Astrocyte (in vitro differentiated cells and primary cell): ENCODE measurements at regions not wholly inside any gene's neighbourhood (a gene's known extent, or its start where the extent isn't known, plus 50 kb on each side); places are given as distances from the start of the nearest gene placed in this dataset.

Experiments used
- DNase-seq: peaks from one replicate; pipeline ENCODE4 v3.0.0-alpha.2; 2010; ENCODE audit warnings: low read depth
- FAIRE-seq: peaks from 2 replicates; lab custom pipeline; 2011; peaks lifted over from hg19 to GRCh38; lab: Jason Lieb, UNC
- H2AFZ ChIP-seq: 2 replicates; pipeline ENCODE4 v1.6.0; 2012; ENCODE audit warnings: low read depth, low read length, inconsistent platforms
- H3K27ac ChIP-seq: 2 replicates; pipeline ENCODE4 v1.5.1; 2011; ENCODE audit warnings: low read depth, low read length, inconsistent platforms
- H3K27me3 ChIP-seq: 2 replicates; pipeline ENCODE4 v1.6.0; 2011; ENCODE audit warnings: low read length, inconsistent platforms; ENCODE audit not compliant: insufficient read depth
- H3K36me3 ChIP-seq: 2 replicates; pipeline ENCODE4 v1.5.1; 2011; ENCODE audit warnings: low read length, inconsistent platforms; ENCODE audit not compliant: insufficient read depth
- H3K4me1 ChIP-seq: 2 replicates; pipeline ENCODE4 v1.5.1; 2011; ENCODE audit warnings: low read length, inconsistent platforms; ENCODE audit not compliant: insufficient read depth
- H3K4me2 ChIP-seq: 2 replicates; pipeline ENCODE4 v1.6.0; 2012; ENCODE audit warnings: low read length, inconsistent platforms
- H3K4me3 ChIP-seq: 2 replicates; pipeline ENCODE4 v1.5.1; 2011; ENCODE audit warnings: low read depth, mild to moderate bottlenecking, low read length, inconsistent platforms; ENCODE audit not compliant: insufficient read depth
- H3K79me2 ChIP-seq: 2 replicates; pipeline ENCODE4 v1.6.0; 2012; ENCODE audit warnings: mild to moderate bottlenecking, low read length, inconsistent platforms; ENCODE audit not compliant: insufficient read depth
- H3K9ac ChIP-seq: 2 replicates; pipeline ENCODE4 v1.6.0; 2012; ENCODE audit warnings: mild to moderate bottlenecking, low read length, inconsistent platforms
- H3K9me3 ChIP-seq: 2 replicates; pipeline ENCODE4 v1.5.1; 2012; ENCODE audit warnings: low read depth, mild to moderate bottlenecking, low read length, inconsistent platforms; ENCODE audit not compliant: insufficient read depth
- H4K20me1 ChIP-seq: 2 replicates; pipeline ENCODE4 v1.6.0; 2012; ENCODE audit warnings: low read length, inconsistent platforms; ENCODE audit not compliant: insufficient read depth
- H3K27ac Mint-ChIP-seq: one replicate; pipeline ENCODE4 v1.8.0; 2021; ENCODE audit warnings: mild to moderate bottlenecking, mixed read lengths; ENCODE audit not compliant: unreplicated experiment
- H3K27me3 Mint-ChIP-seq: one replicate; pipeline ENCODE4 v1.8.0; 2021; ENCODE audit warnings: low read depth, mixed read lengths; ENCODE audit not compliant: unreplicated experiment
- H3K36me3 Mint-ChIP-seq: one replicate; pipeline ENCODE4 v1.8.0; 2021; ENCODE audit warnings: low read depth, mixed read lengths; ENCODE audit not compliant: unreplicated experiment
- H3K4me1 Mint-ChIP-seq: one replicate; pipeline ENCODE4 v1.8.0; 2021; ENCODE audit warnings: low read depth, mixed read lengths; ENCODE audit not compliant: unreplicated experiment
- H3K4me3 Mint-ChIP-seq: one replicate; pipeline ENCODE4 v1.8.0; 2021; ENCODE audit warnings: mild to moderate bottlenecking, moderate library complexity, mixed read lengths; ENCODE audit not compliant: unreplicated experiment
- H3K9me3 Mint-ChIP-seq: one replicate; pipeline ENCODE4 v1.8.0; 2021; ENCODE audit warnings: mild to moderate bottlenecking, mixed read lengths; ENCODE audit not compliant: unreplicated experiment
- CTCF ChIP-seq: IDR thresholded peaks from 2 replicates; pipeline ENCODE4 v1.5.1; 2011; ENCODE audit warnings: low read depth, mild to moderate bottlenecking, inconsistent platforms, low read length, moderate library complexity; ENCODE audit not compliant: insufficient read depth
- EZH2 ChIP-seq: IDR thresholded peaks from 2 replicates; pipeline ENCODE4 v1.6.1; 2012; ENCODE audit warnings: mild to moderate bottlenecking, low read length, inconsistent platforms; ENCODE audit not compliant: insufficient read depth

DNA sequence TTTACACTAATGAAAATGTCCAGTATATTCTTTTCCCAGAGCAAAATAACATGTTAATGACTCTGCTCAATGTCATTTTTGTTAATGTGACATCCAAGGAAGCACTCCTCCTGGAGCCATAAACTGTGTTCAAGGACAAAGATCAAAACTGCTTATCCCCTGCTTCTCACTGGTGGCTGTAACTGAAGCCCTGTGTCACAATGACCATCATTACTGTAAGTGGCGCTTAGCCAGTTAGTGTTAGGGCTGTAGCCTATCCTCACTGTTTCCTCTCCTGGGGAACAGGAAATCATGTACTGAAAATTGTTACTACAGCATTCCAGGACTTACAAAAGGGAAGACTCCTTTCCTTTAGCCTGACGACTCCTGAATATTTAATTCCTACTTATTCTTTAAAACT lies 71.7 kb upstream of the COX7C start:
- no peak overlapping the region for H3K4me3 Mint-ChIP-seq
- Histone ChIP-seq H3K79me2 (no peaks in the 10 kb centered on the region), H2AFZ (no peak overlapping the region), H3K4me2 (no peak overlapping the region), H4K20me1 (no peaks in the 10 kb centered on the region), H3K9me3 (no peaks in the 10 kb centered on the region), H3K36me3 (no peaks in the 10 kb centered on the region), H3K27me3 (no peaks in the 10 kb centered on the region), H3K4me3 (no peak overlapping the region), H3K9ac (no peak overlapping the region), H3K4me1 (no peaks in the 10 kb centered on the region), H3K27ac (no peak overlapping the region)
- no peaks in the 10 kb centered on the region for H3K9me3 Mint-ChIP-seq
- H3K27ac Mint-ChIP-seq, result no peak overlapping the region
- no peak for FAIRE-seq
- TF ChIP-seq EZH2 (no peak), CTCF (no peak)
- no peaks in the 10 kb centered on the region for H3K27me3 Mint-ChIP-seq
- H3K36me3 Mint-ChIP-seq, result no peaks in the 10 kb centered on the region
- no peaks in the 10 kb centered on the region for H3K4me1 Mint-ChIP-seq
- DNase-seq, result no peak

- Mint-ChIP-seq H3K4me1 (no peaks in the 10 kb centered on the region), H3K9me3 (no peaks in the 10 kb centered on the region), H3K27ac (no peak overlapping the region), H3K27me3 (no peaks in the 10 kb centered on the region), H3K36me3 (no peaks in the 10 kb centered on the region), H3K4me3 (no peak overlapping the region)
- FAIRE-seq, result no peak
- H3K36me3 ChIP-seq, result no peaks in the 10 kb centered on the region
- H2AFZ ChIP-seq, result no peak overlapping the region
- H4K20me1 ChIP-seq, result no peaks in the 10 kb centered on the region
- H3K4me2 ChIP-seq, result no peak overlapping the region
- H3K27ac ChIP-seq, result no peak overlapping the region
- no peak for DNase-seq
- no peak overlapping the region for H3K9ac ChIP-seq
- TF ChIP-seq EZH2 (no peak), CTCF (no peak)
- no peaks in the 10 kb centered on the region for H3K4me1 ChIP-seq
- no peaks in the 10 kb centered on the region for H3K79me2 ChIP-seq
- H3K9me3 ChIP-seq, result no peaks in the 10 kb centered on the region
- H3K27me3 ChIP-seq, result no peaks in the 10 kb centered on the region
- H3K4me3 ChIP-seq, result no peak overlapping the region
Observed at GRCh38 chr5:86546582-86546981, 71.2 kb upstream of the COX7C start.

DNA sequence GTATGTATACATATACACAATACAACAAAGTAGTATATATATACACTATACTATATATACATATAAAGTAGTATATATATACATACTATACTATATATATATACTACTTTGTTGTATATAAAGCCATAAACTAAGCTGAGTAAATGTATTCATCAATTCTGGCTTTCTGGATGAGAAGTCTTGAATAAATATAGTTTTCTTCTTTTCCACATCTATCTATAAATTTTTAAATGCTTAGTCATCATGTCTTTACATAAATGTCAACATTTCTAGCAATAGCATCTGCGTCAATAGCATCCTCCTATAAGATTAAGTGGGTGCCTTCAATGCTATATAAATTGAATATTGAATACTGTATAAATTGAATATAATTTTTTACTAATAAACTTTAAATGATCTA lies 63.1 kb upstream of the COX7C start:
- TF ChIP-seq EZH2 (no peak), CTCF (no peak)
- Histone ChIP-seq H4K20me1 (no peaks in the 10 kb centered on the region), H3K27me3 (peaks cover 2% of the 10 kb centered on the region), H3K9ac (no peak overlapping the region), H3K79me2 (no peaks in the 10 kb centered on the region), H3K4me3 (no peak overlapping the region), H3K4me1 (no peaks in the 10 kb centered on the region), H3K27ac (no peak overlapping the region), H3K36me3 (no peaks in the 10 kb centered on the region), H3K4me2 (no peak overlapping the region), H2AFZ (no peak overlapping the region), H3K9me3 (no peaks in the 10 kb centered on the region)
- FAIRE-seq (no peak), DNase-seq (no peak)
- no peak overlapping the region for H3K4me3 Mint-ChIP-seq
- no peaks in the 10 kb centered on the region for H3K9me3 Mint-ChIP-seq
- H3K36me3 Mint-ChIP-seq, result no peaks in the 10 kb centered on the region
- no peak overlapping the region for H3K27ac Mint-ChIP-seq
- H3K4me1 Mint-ChIP-seq, result no peaks in the 10 kb centered on the region
- no peaks in the 10 kb centered on the region for H3K27me3 Mint-ChIP-seq
